ENCODE measurements at regions not wholly inside any gene's neighbourhood (a gene's known extent, or its start where the extent isn't known, plus 50 kb on each side); places are given as distances from the start of the nearest gene placed in this dataset.

GRCh38 chr2:192298664-192299063 is 103.9 kb upstream of the TMEFF2 start:
- no peak for DNase-seq (ENCODE audit: low read depth in 2 of 2)

DNA sequence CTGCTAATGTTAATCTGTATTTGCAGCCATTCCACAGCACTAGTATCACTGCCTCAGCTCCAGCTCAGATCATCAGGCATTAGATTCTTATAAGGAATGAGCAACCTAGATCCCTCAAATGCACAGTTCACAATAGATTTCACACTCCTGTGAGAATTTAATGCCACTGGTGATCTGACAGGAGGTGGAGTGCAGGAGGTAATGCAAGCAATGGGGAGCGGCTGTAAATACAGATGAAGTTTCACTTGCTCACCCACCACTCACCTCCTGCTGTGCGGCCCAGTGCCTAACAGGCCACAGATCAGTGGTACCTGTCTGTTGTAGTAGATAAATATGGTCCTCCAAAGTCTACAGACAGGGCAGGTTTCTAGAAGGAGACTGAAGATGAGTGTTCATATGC is 97.7 kb upstream of the TMEFF2 start:
- DNase-seq (ENCODE audit: low read depth in 2 of 2), result no peak

DNA sequence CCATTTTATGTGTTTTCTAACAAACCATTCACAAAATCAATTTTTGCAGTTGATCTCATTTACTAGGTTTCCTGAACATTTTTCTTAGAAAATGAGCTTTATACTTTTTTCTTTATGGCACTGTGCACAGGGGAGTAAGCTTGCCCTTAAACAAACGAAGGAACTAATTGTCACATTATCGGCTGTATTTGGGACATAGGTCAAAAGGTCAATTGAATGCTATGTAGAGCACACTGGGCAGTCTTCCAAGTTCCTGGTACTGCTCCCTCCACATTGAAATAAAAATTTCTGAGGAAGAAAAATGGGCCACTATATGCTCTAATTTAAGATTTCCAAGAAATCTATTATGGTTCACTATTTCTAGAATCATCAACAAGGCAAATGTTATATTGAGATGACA is 93.6 kb upstream of the TMEFF2 start:
- no peak for DNase-seq (ENCODE audit: low read depth in 2 of 2)

DNA sequence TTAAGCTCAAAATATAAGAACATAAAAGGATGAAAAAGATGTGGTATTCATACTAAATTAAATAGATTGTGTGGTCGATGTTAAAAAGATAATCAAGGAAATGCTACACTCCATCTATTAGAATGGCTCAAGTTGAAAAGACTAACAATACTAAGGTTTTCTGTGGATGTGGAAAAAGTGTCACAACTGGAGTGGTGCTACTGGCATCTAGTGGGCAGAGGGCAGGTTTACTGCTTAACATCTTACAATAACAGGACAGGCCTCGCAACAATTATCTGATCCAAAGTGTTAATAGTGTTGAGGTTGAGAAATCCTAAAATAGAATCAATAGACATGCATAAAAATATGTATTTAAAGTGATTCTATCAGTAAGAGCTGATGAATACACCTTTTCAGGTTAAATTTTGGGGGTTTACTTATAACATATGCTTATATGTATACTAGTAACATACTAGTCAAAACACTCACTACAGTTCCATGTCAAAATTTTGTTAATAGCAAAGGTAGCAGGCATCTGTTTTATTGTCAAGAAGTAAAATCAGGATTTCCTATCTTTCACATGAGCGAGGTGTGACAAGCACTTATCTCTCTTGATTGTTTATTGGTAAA is 91.5 kb upstream of the TMEFF2 start:
- no peak for DNase-seq (ENCODE audit: low read depth in 2 of 2)

DNA sequence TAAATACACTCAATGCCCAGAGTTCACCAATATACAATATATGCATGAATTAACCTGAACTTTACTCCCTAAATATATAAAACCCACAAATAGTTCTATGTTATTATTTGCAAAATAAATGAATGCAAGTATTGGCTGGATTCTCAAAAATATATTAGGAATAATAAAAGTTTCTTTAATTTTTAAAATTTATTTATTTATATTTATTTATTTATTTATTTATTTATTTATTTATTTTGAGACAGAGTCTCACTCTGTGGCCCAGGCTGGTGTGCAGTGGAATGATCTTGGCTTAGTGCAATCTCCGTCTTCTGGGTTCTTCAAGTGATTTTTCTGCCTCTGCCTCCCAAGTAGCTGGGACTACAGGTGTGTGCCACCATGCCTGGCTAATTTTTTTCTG is 88.7 kb upstream of the TMEFF2 start:
- DNase-seq (ENCODE audit: low read depth in 2 of 2), result no peak

GRCh38 chr2:192278701-192279100 is 84.0 kb upstream of the TMEFF2 start:
- DNase-seq (ENCODE audit: low read depth in 2 of 2), result no peak

DNA sequence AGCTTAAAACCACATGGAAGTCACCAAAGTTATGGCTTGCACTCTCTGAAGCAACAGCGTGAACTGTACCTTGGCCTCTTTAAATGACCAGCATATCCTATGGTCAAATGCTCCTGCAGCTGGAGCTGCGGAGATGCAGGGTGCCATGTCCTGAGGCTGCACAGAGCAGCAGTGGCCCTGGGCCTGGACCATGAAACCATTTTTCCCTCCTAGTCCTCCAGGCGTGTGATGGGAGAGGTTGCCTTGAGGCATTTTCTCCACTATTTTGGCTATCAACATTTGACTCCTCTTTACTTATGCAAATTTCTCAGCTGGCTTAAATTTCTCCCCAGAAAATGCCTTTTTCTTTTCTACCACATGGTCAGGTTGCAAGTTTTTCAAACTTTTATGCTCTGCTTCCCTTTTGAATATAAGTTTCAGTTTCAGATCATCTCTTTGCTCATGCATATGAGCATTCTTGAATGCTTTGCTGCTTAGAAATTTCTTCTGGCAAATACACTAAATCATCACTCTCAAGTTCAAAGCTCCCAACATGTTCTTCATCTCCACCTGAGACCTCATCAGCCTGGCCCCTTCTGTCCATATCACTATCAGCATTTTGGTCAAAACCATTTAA is 82.9 kb upstream of the TMEFF2 start:
- no peak for DNase-seq (ENCODE audit: low read depth in 2 of 2)

- no peak for DNase-seq (ENCODE audit: low read depth in 2 of 2)
Observed at GRCh38 chr2:192275632-192276031, 80.9 kb upstream of the TMEFF2 start.

DNA sequence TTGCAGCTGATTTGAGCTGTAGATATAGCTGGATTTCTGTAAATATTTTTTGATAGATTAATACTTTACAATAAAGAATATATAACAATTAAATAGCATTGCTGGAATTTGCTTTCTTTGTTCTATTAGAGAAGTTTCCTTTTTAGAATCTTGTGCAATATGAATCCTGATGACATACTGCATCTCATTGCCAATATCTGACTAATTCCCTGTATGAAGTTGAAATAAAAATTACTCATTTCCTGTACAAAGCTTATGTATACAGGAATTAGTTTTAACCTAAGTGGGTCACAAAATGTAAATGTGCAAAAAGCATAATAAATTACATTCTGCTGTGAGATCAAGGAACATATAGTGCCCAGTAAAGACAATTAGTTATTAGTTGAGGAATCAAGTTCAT is 72.8 kb upstream of the TMEFF2 start:
- DNase-seq (ENCODE audit: low read depth in 2 of 2), result no peak

DNA sequence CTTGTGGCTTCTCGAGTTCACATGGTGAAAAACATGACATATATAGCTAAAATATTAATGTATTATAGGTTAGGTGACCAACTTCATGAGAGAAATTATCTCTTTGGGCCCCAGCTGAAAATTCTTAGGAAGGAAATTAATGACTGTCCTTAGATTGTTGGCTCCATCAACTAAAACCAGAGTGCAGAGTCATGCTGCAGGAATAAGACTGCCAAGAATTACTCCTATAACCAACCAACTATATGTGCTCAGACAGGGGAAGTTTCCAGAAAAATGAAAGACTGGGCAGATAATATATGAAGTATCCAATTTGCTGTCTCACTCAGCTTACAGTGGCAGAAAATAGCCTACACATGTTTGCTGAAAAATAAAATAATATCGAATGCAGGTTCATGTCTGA is 71.0 kb upstream of the TMEFF2 start:
- no peak for DNase-seq (ENCODE audit: low read depth in 2 of 2)

- no peak for DNase-seq (ENCODE audit: low read depth in 2 of 2)
Observed at GRCh38 chr2:192254444-192254843, 59.7 kb upstream of the TMEFF2 start.

DNA sequence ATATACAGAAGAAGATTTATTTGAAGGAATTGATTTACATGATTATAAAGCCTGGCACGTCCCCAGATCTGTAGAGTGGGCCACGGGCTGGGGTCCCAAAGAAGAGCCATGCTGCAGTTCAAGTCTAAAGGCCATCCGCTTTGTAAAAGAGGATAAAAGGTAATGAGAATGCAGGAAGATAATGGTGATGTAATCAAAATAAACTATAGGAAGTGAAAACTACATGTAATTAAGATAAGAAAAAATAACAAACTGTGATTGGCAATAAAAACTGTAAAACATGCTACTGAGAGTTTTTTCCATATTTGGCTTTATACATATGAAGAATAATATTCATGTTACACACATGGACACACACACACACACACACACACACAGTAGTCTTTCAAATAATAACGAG is 59.0 kb upstream of the TMEFF2 start:
- DNase-seq (ENCODE audit: low read depth in 2 of 2), result no peak

GRCh38 chr2:192250961-192251360 is 56.2 kb upstream of the TMEFF2 start:
- DNase-seq (ENCODE audit: low read depth in 2 of 2), result no peak

GRCh38 chr2:192247456-192247855 is 52.7 kb upstream of the TMEFF2 start:
- no peak for DNase-seq (ENCODE audit: low read depth in 2 of 2)

DNA sequence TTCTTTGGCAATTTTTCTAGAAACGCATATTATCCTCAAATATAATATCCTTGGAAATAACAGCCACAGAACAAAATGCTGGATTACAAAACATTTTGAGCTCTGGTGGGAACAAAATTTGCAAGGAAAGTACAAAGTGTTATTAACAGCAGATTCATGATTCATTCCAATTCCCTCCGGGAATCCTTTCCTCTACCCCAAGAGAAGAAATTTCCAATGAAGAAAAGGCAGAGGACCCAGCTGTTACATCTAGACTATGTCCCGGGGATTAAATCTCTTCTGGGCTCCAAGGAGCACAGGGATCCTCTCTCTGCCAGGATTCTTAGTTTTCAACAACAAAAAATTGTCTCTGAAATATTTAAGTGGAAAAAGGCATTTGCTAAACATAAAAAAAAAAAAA is 51.6 kb upstream of the TMEFF2 start:
- no peak for DNase-seq (ENCODE audit: low read depth in 2 of 2)

DNA sequence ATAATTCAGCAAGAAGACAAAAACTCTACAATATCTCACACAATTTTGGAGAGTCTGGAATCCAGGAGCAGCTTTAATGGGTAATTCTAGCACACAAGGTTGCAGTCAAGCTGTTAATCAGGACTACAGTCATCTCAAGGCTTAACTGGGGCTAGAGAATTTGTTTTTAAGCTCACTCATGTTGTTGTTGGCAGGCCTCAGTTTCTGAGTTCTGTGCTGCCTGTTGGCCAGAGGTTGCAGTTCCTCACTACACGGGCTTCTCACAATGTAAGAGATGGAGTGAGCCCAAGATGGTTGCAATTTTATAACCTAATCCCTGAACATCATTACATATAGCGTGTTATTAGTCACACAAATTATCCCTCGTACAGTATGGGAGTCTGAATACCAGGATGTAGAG is 50.6 kb upstream of the TMEFF2 start:
- no peak for DNase-seq (ENCODE audit: low read depth in 2 of 2)
